ENCODE measurements at regions not wholly inside any gene's neighbourhood (a gene's known extent, or its start where the extent isn't known, plus 50 kb on each side); places are given as distances from the start of the nearest gene placed in this dataset.

DNA sequence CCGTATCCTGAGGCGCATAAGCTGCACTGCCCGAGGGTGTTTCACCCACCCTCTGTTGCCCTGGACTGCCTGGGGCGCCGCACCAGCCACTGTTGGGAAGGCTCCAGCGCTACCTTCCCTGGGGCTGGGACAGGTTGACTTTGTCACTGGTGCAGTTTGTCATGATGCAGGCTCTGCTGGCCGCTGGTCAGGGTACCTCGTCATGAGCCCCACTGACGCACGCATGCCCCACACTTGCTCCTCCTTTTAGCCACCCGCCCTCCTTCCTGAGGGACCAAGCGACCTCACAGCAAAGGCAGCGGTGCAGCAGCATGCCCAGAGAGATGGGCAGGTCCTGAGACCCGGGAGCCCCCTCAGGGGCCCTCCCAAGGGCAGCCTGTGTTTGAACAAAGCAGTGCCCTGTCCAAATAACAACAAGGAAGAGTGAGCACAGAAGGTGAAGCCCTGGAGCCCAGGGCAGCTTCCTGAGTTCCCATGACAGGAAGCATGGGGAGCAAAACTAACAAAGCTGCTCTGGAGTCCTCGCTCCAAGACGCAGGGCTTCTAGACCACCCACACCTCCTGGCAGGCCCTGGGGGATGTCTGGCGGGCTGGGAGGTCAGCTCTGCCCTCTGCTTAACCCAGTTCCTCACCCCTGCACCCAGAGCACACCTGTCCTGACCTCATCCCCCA lies 50.1 kb upstream of the SMOC2 start:
- DNase-seq: no peak
- TF ChIP-seq GATA1 (IDR thresholded peaks at IDR 0.05; ENCODE audit: low read depth, low read length): no peak
- TF ChIP-seq POLR2A (IDR thresholded peaks at IDR 0.05; ENCODE audit: low read length): no peak
